ENCODE measurements at regions not wholly inside any gene's neighbourhood (a gene's known extent, or its start where the extent isn't known, plus 50 kb on each side); places are given as distances from the start of the nearest gene placed in this dataset.

- TF ChIP-seq GATA3 (IDR thresholded peaks at IDR 0.05; ENCODE audit: low read depth, low read length) (no peak), GATA2 (IDR thresholded peaks at IDR 0.05; ENCODE audit: low read depth, low read length) (no peak)
These were observed 340.4 kb upstream of the FRG1 start for GRCh38 chr4:189600264-189600663.

DNA sequence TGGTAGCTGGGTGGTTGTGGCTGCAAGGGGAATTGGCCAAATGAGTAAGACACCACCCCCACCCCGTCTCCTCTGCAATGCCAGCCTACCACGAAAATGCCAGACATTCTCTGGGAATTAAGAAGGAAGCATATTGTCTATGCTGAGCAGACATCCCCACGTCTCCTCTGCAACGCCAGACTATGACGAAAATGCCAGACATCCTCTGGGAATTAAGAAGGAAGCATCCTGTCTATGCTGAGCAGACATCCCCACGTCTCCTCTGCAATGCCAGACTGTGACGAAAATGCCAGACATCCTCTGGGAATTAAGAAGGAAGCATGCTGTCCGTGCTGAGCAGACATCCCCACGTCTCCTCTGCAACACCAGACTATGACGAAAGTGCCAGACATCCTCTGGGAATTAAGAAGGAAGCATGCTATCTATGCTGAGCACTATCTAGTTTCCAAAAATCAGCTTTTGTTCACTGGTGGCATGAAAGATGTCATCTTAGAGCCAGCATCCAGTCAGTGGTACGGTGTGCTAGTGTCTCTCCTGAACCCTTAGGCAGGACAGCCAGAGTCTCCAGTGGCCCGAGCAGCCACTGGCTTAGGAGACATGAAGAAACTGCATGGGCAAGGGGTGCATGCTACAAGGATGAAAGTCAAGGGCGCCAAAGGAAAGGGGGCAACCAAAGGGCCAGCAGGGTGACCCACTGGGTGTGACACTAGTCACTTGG, 339.8 kb upstream of the FRG1 start:
- TF ChIP-seq GATA3 (IDR thresholded peaks at IDR 0.05; ENCODE audit: low read depth, low read length) (no peak), GATA2 (IDR thresholded peaks at IDR 0.05; ENCODE audit: low read depth, low read length) (no peak)

DNA sequence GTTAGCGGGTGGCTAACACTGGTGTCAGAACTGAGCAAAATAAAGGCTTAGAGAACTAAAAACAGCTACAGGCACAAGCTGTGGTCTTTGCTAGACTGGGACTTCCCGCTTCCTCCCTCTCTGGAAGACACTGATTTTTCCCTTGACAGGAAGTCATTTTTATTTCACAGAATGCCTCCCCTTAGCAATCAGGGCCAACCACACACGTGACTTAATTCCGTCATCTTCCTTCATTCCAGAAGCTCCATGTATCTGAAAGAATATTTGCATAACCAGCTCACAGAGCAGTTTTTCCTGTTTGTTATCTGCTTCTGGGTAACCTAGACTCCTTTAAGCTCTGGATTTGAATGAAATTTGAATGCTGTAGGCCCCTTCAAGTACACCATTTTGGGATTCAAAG, 327.5 kb upstream of the FRG1 start:
- no peak for TF ChIP-seq GATA3 (IDR thresholded peaks at IDR 0.05; ENCODE audit: low read depth, low read length)
- TF ChIP-seq GATA2 (IDR thresholded peaks at IDR 0.05; ENCODE audit: low read depth, low read length): no peak

DNA sequence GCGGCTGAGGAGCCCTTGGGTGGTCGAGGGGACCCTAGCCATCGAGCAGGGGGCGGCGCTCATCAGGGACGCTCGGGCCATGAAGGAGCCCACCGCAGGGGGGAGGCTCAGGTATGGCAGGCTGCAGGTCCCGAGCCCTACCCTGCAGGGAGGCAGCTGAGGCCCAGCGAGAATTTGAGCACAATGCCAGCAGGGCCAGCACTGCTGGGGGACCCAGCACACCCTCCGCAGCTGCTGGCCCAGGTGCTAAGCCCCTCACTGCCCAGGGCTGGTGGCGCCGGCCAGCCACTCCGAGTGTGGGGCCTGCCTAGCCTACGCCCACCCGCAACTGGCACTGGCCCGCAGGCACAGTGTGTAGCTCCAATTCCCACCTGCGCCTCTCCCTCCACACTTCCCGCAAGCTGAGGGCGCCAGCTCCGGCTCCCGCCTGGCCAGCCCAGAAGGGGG, 325.4 kb upstream of the FRG1 start:
- TF ChIP-seq GATA2 (IDR thresholded peaks at IDR 0.05; ENCODE audit: low read depth, low read length): no peak
- TF ChIP-seq GATA3 (IDR thresholded peaks at IDR 0.05; ENCODE audit: low read depth, low read length): no peak

- TF ChIP-seq GATA3 (IDR thresholded peaks at IDR 0.05; ENCODE audit: low read depth, low read length) (no peak), GATA2 (IDR thresholded peaks at IDR 0.05; ENCODE audit: low read depth, low read length) (no peak)
These were observed 284.0 kb upstream of the FRG1 start for GRCh38 chr4:189656641-189657040.

DNA sequence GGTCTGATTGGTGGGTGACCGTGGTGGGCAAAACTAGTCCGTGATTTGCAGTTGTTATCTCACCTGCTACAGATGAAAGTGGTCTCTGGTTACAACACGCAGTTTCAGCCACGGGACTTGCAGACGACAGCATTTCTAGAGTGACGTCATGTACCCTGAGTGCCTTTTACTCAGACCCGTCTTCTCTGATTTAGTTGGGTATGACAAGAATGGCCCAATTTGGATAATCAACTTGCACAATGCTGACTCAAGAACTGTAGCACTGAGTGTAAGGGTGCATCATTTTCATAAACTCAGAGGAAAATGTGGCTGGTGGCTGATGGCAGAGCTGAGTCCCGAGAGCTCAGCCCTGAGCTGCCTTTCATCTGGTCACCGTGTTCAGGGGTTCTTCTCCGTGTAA, 281.4 kb upstream of the FRG1 start:
- no peak for TF ChIP-seq GATA3 (IDR thresholded peaks at IDR 0.05; ENCODE audit: low read depth, low read length)
- no peak for TF ChIP-seq GATA2 (IDR thresholded peaks at IDR 0.05; ENCODE audit: low read depth, low read length)

- TF ChIP-seq GATA3 (IDR thresholded peaks at IDR 0.05; ENCODE audit: low read depth, low read length): no peak
- TF ChIP-seq GATA2 (IDR thresholded peaks at IDR 0.05; ENCODE audit: low read depth, low read length): no peak
These were observed 279.8 kb upstream of the FRG1 start for GRCh38 chr4:189660722-189661360.

DNA sequence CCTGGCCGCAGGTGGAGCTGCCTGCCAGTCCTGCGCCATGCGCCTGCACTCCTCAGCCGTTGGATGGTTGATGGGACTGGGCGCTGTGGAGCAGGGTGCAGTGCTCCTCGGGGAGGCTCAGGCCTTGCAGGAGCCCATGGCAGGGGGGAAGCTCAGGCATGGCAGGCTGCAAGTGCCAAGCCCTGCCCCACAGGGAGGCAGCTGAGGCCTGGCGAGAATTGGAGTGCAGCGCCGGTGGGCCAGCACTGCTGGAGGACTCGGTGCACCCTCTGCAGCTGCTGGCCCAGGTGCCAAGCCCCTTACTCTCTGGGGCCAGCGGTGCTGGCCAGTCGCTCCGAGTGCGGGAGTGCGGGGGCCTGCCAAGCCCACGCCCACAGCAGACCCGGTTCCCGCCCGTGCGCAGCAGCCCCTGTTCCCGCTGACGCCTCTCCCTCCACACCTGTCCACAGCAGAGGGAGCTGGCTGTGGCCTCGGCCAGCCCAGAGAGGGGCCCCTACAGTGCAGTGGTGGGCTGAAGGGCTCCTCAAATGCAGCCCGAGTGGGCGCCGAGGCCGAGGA, 275.9 kb upstream of the FRG1 start:
- no peak for TF ChIP-seq GATA3 (IDR thresholded peaks at IDR 0.05; ENCODE audit: low read depth, low read length)
- no peak for TF ChIP-seq GATA2 (IDR thresholded peaks at IDR 0.05; ENCODE audit: low read depth, low read length)

- TF ChIP-seq GATA2 (IDR thresholded peaks at IDR 0.05; ENCODE audit: low read depth, low read length) (no peak), GATA3 (IDR thresholded peaks at IDR 0.05; ENCODE audit: low read depth, low read length) (no peak)
These were observed 199.8 kb upstream of the FRG1 start for GRCh38 chr4:189740873-189741272.

- no peak for TF ChIP-seq GATA3 (IDR thresholded peaks at IDR 0.05; ENCODE audit: low read depth, low read length)
- no peak for TF ChIP-seq GATA2 (IDR thresholded peaks at IDR 0.05; ENCODE audit: low read depth, low read length)
These were observed 177.1 kb upstream of the FRG1 start for GRCh38 chr4:189763583-189763982.

DNA sequence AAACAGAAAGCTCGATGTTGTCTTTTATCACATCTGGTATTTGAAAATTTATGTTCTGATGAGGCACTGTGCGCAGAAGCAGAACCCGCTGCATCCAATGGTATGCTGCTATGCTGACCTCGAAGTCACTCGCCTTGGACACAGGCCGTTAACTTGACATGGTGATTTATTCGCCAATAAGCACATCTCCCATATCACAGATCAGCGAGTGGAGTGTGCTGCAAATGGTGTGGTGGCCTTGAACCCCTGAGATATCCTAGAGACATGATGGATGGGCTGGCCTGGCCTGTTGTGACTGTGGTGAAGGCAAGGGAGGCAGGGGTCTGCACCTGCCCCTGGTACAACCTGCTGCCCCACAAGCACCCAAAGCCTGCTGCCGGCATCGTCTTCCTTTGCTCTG, 175.4 kb upstream of the FRG1 start:
- no peak for TF ChIP-seq GATA2 (IDR thresholded peaks at IDR 0.05; ENCODE audit: low read depth, low read length)
- TF ChIP-seq GATA3 (IDR thresholded peaks at IDR 0.05; ENCODE audit: low read depth, low read length): no peak

DNA sequence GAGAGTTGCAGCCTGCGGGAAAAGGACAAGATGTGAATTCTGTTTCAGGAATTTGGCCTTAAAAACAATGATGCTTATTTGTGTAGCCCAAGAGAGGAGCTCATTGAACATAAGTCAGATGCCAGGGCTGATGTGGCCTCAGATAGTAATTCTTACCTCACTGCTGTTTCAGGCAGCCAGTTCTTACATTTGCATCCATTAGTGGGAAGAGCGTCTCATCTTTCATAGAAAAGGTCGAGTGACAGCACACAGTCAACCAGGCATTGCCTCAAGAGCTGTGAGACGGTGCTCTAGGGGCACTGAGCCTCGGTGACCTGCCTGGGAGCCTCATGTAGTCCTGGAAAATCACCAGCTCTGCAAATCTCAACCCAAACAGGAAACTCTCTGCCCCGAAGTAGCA, 174.9 kb upstream of the FRG1 start:
- TF ChIP-seq GATA3 (IDR thresholded peaks at IDR 0.05; ENCODE audit: low read depth, low read length) (no peak), GATA2 (IDR thresholded peaks at IDR 0.05; ENCODE audit: low read depth, low read length) (no peak)

DNA sequence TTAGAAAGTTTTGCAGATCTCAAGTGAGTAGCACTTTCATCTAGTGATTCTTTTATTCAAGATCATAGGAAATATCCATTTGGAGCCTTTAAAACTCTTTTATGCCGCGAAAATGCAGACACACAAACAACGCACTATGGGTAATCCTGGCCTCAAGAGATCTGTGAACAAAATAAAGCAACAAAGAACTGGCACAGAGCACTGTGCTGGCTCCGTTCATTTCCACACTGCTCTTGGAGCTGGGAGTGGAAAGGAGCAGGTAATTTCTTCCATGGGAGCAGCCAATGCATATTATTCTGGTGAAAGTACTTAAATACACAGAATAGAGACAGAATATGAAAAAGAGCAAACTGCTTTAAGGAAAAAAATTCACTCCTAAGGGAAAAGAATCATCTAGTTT, 172.7 kb upstream of the FRG1 start:
- TF ChIP-seq GATA3 (IDR thresholded peaks at IDR 0.05; ENCODE audit: low read depth, low read length) (no peak), GATA2 (IDR thresholded peaks at IDR 0.05; ENCODE audit: low read depth, low read length) (no peak)

- TF ChIP-seq GATA3 (IDR thresholded peaks at IDR 0.05; ENCODE audit: low read depth, low read length) (no peak), GATA2 (IDR thresholded peaks at IDR 0.05; ENCODE audit: low read depth, low read length) (no peak)
These were observed 171.5 kb upstream of the FRG1 start for GRCh38 chr4:189769131-189769530.

Measured in SH-SY5Y (cell line).